ENCODE measurements at regions not wholly inside any gene's neighbourhood (a gene's known extent, or its start where the extent isn't known, plus 50 kb on each side); places are given as distances from the start of the nearest gene placed in this dataset.
"Not testable (repeated sequence)": the region's sequence is repeated elsewhere in the genome, so short reads cannot be mapped to it uniquely, and the experiment has no call there.

GRCh38 chr15:69612112-69612511 lies 159.5 kb downstream of the RPLP1 start:
- no peaks in the 10 kb centered on the region for H3K36me3 ChIP-seq
- WGBS, 2 donors = 77 to 83% methylated on average over 2 of the region's 2 CpGs
- TF ChIP-seq POLR2AphosphoS5 (IDR thresholded peaks at IDR 0.05) (no peak), CTCF (IDR thresholded peaks at IDR 0.05) (no peak), EP300 (IDR thresholded peaks at IDR 0.05) (no peak), POLR2A (IDR thresholded peaks at IDR 0.05) (no peak)
- intact Hi-C loops (cut with DNase I) = no loop called here
- no peak overlapping the region for H3K4me3 ChIP-seq
- H3K27me3 ChIP-seq = no peaks in the 10 kb centered on the region
- no peaks in the 10 kb centered on the region for H3K9me3 ChIP-seq
- DNase-seq = no peak
- no peak overlapping the region for H3K27ac ChIP-seq
- no peaks in the 10 kb centered on the region for H3K4me1 ChIP-seq

- no peak for TF ChIP-seq POLR2AphosphoS5 (IDR thresholded peaks at IDR 0.05)
- no peak for TF ChIP-seq CTCF (IDR thresholded peaks at IDR 0.05)
- TF ChIP-seq EP300 (IDR thresholded peaks at IDR 0.05) = no peak
- TF ChIP-seq POLR2A (IDR thresholded peaks at IDR 0.05) = no peak
- Histone ChIP-seq H3K27me3 (no peaks in the 10 kb centered on the region), H3K36me3 (no peaks in the 10 kb centered on the region), H3K27ac (no peak overlapping the region), H3K4me3 (no peak overlapping the region), H3K4me1 (no peaks in the 10 kb centered on the region), H3K9me3 (no peaks in the 10 kb centered on the region)
- intact Hi-C loops (cut with DNase I) = no loop called here
- DNase-seq = no peak
- WGBS, 2 donors = 77 to 78% methylated on average over 6 of the region's 6 CpGs
Measured at GRCh38 chr15:69613182-69613581, 160.6 kb downstream of the RPLP1 start.

GRCh38 chr15:69613988-69614387 lies 161.4 kb downstream of the RPLP1 start:
- no peak for DNase-seq
- H3K4me1 ChIP-seq = no peaks in the 10 kb centered on the region
- no peak overlapping the region for H3K27ac ChIP-seq
- intact Hi-C loops (cut with DNase I) = no loop called here
- WGBS, 2 donors = 98% methylated on average over 2 of the region's 2 CpGs
- TF ChIP-seq POLR2AphosphoS5 (IDR thresholded peaks at IDR 0.05) (no peak), CTCF (IDR thresholded peaks at IDR 0.05) (no peak), POLR2A (IDR thresholded peaks at IDR 0.05) (no peak), EP300 (IDR thresholded peaks at IDR 0.05) (no peak)
- H3K9me3 ChIP-seq = no peaks in the 10 kb centered on the region
- H3K36me3 ChIP-seq = no peaks in the 10 kb centered on the region
- H3K27me3 ChIP-seq = no peaks in the 10 kb centered on the region
- no peak overlapping the region for H3K4me3 ChIP-seq

GRCh38 chr15:69615736-69616135 lies 163.1 kb downstream of the RPLP1 start:
- no peak for TF ChIP-seq POLR2A (IDR thresholded peaks at IDR 0.05)
- TF ChIP-seq POLR2AphosphoS5 (IDR thresholded peaks at IDR 0.05) = no peak
- no peak for TF ChIP-seq EP300 (IDR thresholded peaks at IDR 0.05)
- TF ChIP-seq CTCF (IDR thresholded peaks at IDR 0.05) = no peak
- H3K27me3 ChIP-seq = no peaks in the 10 kb centered on the region
- no peaks in the 10 kb centered on the region for H3K4me1 ChIP-seq
- DNase-seq = no peak
- intact Hi-C loops (cut with DNase I) = no loop called here
- no peaks in the 10 kb centered on the region for H3K9me3 ChIP-seq
- H3K36me3 ChIP-seq = no peaks in the 10 kb centered on the region
- H3K4me3 ChIP-seq = no peak overlapping the region
- 78 to 86% methylated on average over 5 of the region's 5 CpGs for WGBS, 2 donors
- no peak overlapping the region for H3K27ac ChIP-seq

GRCh38 chr15:69616558-69616957 lies 163.9 kb downstream of the RPLP1 start:
- 83 to 91% methylated on average over 3 of the region's 3 CpGs for WGBS, 2 donors
- Histone ChIP-seq H3K4me3 (no peak overlapping the region), H3K4me1 (no peaks in the 10 kb centered on the region), H3K27me3 (no peaks in the 10 kb centered on the region), H3K27ac (no peak overlapping the region), H3K9me3 (no peaks in the 10 kb centered on the region), H3K36me3 (no peaks in the 10 kb centered on the region)
- DNase-seq = no peak
- intact Hi-C loops (cut with DNase I) = no loop called here
- TF ChIP-seq POLR2A (IDR thresholded peaks at IDR 0.05) (no peak), POLR2AphosphoS5 (IDR thresholded peaks at IDR 0.05) (no peak), EP300 (IDR thresholded peaks at IDR 0.05) (no peak), CTCF (IDR thresholded peaks at IDR 0.05) (no peak)

- H3K4me3 ChIP-seq; H3K27me3 ChIP-seq; H3K27ac ChIP-seq; intact Hi-C loops (cut with DNase I); H3K4me1 ChIP-seq; H3K9me3 ChIP-seq; DNase-seq; H3K36me3 ChIP-seq: not testable (repeated sequence)
- WGBS, 2 donors = 89 to 93% methylated on average over 3 of the region's 4 CpGs
Measured at GRCh38 chr15:69617144-69617543, 164.5 kb downstream of the RPLP1 start.

All from sigmoid colon (tissue), 6 donors.